Activated naive CD4-positive, alpha-beta T cell treated with anti-CD3 and anti-CD28 coated beads, Interleukin-2, amount 10 ng/mL, durations not matched to agents 7 days and 5 days (primary cell): ENCODE measurements at regions not wholly inside any gene's neighbourhood (a gene's known extent, or its start where the extent isn't known, plus 50 kb on each side); places are given as distances from the start of the nearest gene placed in this dataset.
"Not testable (repeated sequence)": the region's sequence is repeated elsewhere in the genome, so short reads cannot be mapped to it uniquely, and the experiment has no call there.

ENCODE experiments used
- CTCF ChIA-PET: fragments of 350-600 bp; sonication (Branson Sonifier 250); formaldehyde crosslinking; loops from one replicate; lab custom pipeline; 2021; ENCODE audit warnings: antibody characterized with exemption; lab: Charles Lee
- DNase-seq: peaks from one replicate; pipeline ENCODE4 v3.0.0-alpha.2; 2020
- H3K27ac Mint-ChIP-seq: one replicate; pipeline ENCODE4 v1.8.0; 2021; ENCODE audit warnings: mild to moderate bottlenecking, moderate library complexity, mixed read lengths
- H3K27me3 Mint-ChIP-seq: one replicate; pipeline ENCODE4 v1.8.0; 2021; ENCODE audit warnings: mild to moderate bottlenecking, mixed read lengths
- H3K36me3 Mint-ChIP-seq: one replicate; pipeline ENCODE4 v1.8.0; 2021; ENCODE audit warnings: mixed read lengths
- H3K4me1 Mint-ChIP-seq: one replicate; pipeline ENCODE4 v1.8.0; 2021; ENCODE audit warnings: mixed read lengths
- H3K4me3 Mint-ChIP-seq: one replicate; pipeline ENCODE4 v1.8.0; 2021; ENCODE audit warnings: mild to moderate bottlenecking, moderate library complexity, mixed read lengths
- H3K9me3 Mint-ChIP-seq: one replicate; pipeline ENCODE4 v1.8.0; 2021; ENCODE audit warnings: mixed read lengths

DNA sequence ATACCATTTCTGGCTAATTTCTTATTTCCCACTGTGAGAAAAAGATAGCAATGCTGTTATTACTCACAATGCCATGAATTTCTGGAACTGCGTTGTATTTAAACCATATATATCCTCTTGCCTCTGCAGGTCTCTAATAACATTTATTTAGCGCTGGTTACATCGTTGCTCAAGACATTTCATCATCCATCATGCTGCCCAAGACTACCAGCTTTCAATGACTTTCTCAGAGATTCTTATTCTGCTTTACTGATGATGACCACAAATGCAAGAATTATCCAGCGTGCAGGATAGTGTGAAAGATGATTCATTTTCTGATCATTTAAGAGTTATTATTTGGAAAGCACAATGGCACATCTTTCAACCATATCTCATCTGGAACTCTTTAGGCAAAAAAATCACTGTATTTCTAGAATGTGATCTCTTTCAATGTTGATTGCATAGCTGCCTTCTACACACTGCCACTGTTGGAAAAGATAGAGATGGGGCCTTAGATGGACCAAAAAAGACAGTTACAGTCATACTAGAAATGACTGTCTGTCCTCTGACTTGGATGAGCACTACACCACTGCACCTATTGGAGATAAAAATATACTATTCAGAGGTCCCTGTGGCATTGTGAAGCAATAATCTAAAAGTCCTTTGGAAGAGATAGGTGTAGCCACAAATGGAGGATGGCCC is 716.1 kb downstream of the NSUN3 start:
- no peaks in the 10 kb centered on the region for H3K27me3 Mint-ChIP-seq
- no peaks in the 10 kb centered on the region for H3K4me1 Mint-ChIP-seq
- H3K27ac Mint-ChIP-seq: no peak overlapping the region
- H3K36me3 Mint-ChIP-seq: no peaks in the 10 kb centered on the region
- no peak for DNase-seq
- H3K9me3 Mint-ChIP-seq: no peaks in the 10 kb centered on the region
- no peak overlapping the region for H3K4me3 Mint-ChIP-seq
- CTCF ChIA-PET: no interaction called here

DNA sequence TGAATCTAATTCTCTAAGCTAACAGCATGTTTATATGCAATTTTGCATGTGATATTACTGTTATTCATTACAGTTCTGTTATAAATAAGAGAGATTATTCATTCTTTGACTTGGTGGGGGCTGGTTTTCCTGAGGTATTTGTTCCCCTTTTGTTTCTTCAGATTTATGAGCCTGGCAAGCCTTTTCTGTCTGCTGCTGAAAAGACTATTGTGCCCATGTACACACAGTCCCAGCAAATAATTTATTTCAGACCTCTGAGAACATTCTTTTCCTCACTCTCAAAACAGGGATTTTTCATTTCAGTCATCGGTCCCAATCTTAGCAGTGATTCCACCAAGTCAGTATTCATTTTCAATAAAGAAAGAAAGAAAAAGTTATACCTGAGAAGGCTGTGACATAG is 716.8 kb downstream of the NSUN3 start:
- Mint-ChIP-seq H3K9me3 (no peaks in the 10 kb centered on the region), H3K27me3 (no peaks in the 10 kb centered on the region), H3K36me3 (no peaks in the 10 kb centered on the region), H3K27ac (no peak overlapping the region), H3K4me1 (no peaks in the 10 kb centered on the region), H3K4me3 (no peak overlapping the region)
- CTCF ChIA-PET: interaction anchor here (1.0 kb wide), 1 partner anchor 530 kb away, joined by 3 read pairs; no protein-coding TSS in a partner anchor
- no peak for DNase-seq

GRCh38 chr3:94784274-94784673 is 721.4 kb downstream of the NSUN3 start:
- H3K36me3 Mint-ChIP-seq: no peaks in the 10 kb centered on the region
- no peak overlapping the region for H3K27ac Mint-ChIP-seq
- H3K4me1 Mint-ChIP-seq: no peaks in the 10 kb centered on the region
- no peak overlapping the region for H3K4me3 Mint-ChIP-seq
- no peaks in the 10 kb centered on the region for H3K9me3 Mint-ChIP-seq
- DNase-seq: no peak
- no peaks in the 10 kb centered on the region for H3K27me3 Mint-ChIP-seq
- CTCF ChIA-PET: no interaction called here

DNA sequence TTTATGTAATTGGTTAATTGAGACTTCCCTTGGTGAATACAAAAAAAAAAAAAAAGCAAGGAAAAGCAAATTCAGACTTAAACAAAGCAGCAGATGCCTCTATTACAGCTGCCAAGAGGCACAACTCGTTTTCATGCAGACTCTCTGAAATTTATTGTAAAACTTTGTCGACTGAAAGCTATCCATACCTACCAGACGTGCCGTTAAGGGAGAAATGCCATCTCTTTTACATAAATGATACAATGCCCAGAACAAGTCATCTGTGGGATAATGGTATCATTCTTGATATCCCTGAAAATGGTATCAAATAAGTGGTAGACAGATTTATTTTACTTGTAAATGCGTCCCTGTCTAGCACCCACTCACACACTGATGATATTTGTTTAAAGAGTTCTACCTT is 724.2 kb downstream of the NSUN3 start:
- Mint-ChIP-seq H3K27ac (no peak overlapping the region), H3K4me1 (no peaks in the 10 kb centered on the region), H3K27me3 (no peaks in the 10 kb centered on the region), H3K9me3 (no peaks in the 10 kb centered on the region), H3K4me3 (no peak overlapping the region), H3K36me3 (no peaks in the 10 kb centered on the region)
- CTCF ChIA-PET: no interaction called here
- no peak for DNase-seq

GRCh38 chr3:94787734-94788270 is 724.9 kb downstream of the NSUN3 start:
- Mint-ChIP-seq H3K36me3 (no peaks in the 10 kb centered on the region), H3K27me3 (no peaks in the 10 kb centered on the region), H3K4me1 (no peaks in the 10 kb centered on the region), H3K27ac (no peak overlapping the region), H3K9me3 (no peaks in the 10 kb centered on the region), H3K4me3 (no peak overlapping the region)
- DNase-seq: no peak
- CTCF ChIA-PET: no interaction called here

GRCh38 chr3:94794563-94794962 is 731.7 kb downstream of the NSUN3 start:
- no peak overlapping the region for H3K4me3 Mint-ChIP-seq
- H3K36me3 Mint-ChIP-seq: no peaks in the 10 kb centered on the region
- no peaks in the 10 kb centered on the region for H3K27me3 Mint-ChIP-seq
- CTCF ChIA-PET: no interaction called here
- no peak for DNase-seq
- H3K4me1 Mint-ChIP-seq: no peaks in the 10 kb centered on the region
- H3K27ac Mint-ChIP-seq: no peak overlapping the region
- H3K9me3 Mint-ChIP-seq: peaks cover 2% of the 10 kb centered on the region

- no peak for DNase-seq
- no peaks in the 10 kb centered on the region for H3K4me1 Mint-ChIP-seq
- CTCF ChIA-PET: no interaction called here
- no peaks in the 10 kb centered on the region for H3K36me3 Mint-ChIP-seq
- H3K4me3 Mint-ChIP-seq: no peak overlapping the region
- no peaks in the 10 kb centered on the region for H3K27me3 Mint-ChIP-seq
- H3K27ac Mint-ChIP-seq: no peak overlapping the region
- H3K9me3 Mint-ChIP-seq: peaks cover 4% of the 10 kb centered on the region
Observed at GRCh38 chr3:94799420-94800060, 736.7 kb downstream of the NSUN3 start.

DNA sequence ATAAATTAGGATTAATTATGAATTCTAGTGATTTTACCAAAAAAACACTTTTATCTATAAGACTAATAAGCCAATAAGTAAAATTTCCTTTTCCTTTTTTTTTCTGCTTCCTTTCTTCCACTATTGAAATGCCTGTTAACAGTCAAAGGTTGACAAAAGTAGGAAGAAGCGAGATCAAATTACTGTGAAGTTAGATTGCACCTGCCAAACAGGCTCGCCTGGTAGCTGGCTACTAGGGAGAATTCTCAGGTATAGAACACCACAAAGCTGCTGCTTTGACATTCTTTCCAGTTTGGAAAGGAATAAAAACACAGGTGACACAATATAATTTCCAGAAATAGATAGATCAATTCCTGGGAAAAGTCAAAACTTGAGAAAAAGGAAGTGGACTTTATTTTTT is 749.0 kb downstream of the NSUN3 start:
- Mint-ChIP-seq H3K4me1 (no peaks in the 10 kb centered on the region), H3K27ac (no peak overlapping the region), H3K27me3 (no peaks in the 10 kb centered on the region), H3K4me3 (no peak overlapping the region), H3K36me3 (no peaks in the 10 kb centered on the region), H3K9me3 (peaks cover 2% of the 10 kb centered on the region)
- no peak for DNase-seq
- CTCF ChIA-PET: no interaction called here

GRCh38 chr3:94821241-94821640 is 758.4 kb downstream of the NSUN3 start:
- Mint-ChIP-seq H3K36me3 (no peaks in the 10 kb centered on the region), H3K27ac (no peak overlapping the region), H3K27me3 (no peaks in the 10 kb centered on the region), H3K4me3 (no peak overlapping the region), H3K4me1 (no peaks in the 10 kb centered on the region), H3K9me3 (peaks cover 5% of the 10 kb centered on the region)
- DNase-seq: no peak
- CTCF ChIA-PET: no interaction called here

DNA sequence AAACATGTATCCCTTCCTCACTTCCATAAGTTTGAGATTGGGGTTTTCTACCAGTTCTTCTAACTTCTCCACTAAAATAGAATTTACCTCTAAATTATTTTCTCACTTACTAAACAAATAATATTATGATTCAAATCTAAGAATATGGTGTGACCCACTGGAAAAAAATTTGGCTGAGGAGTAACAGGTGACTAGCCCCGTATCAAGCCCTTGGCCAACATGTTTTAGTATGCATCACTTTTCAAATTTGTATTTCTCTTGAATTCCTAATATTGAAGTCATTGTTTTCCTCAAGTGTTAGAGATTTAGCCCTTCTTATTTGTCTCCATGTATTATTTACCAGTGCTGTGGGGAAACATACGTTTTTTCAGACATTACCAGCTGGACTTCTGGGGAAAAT is 759.4 kb downstream of the NSUN3 start:
- Mint-ChIP-seq H3K36me3 (no peaks in the 10 kb centered on the region), H3K27me3 (no peaks in the 10 kb centered on the region), H3K4me3 (no peak overlapping the region), H3K9me3 (peaks cover 5% of the 10 kb centered on the region), H3K27ac (no peak overlapping the region), H3K4me1 (no peaks in the 10 kb centered on the region)
- DNase-seq: no peak
- CTCF ChIA-PET: no interaction called here

GRCh38 chr3:94846251-94846650 is 783.4 kb downstream of the NSUN3 start:
- H3K9me3 Mint-ChIP-seq, DNase-seq, H3K36me3 Mint-ChIP-seq, CTCF ChIA-PET, H3K4me3 Mint-ChIP-seq, H3K4me1 Mint-ChIP-seq, H3K27me3 Mint-ChIP-seq, H3K27ac Mint-ChIP-seq: not testable (repeated sequence)

DNA sequence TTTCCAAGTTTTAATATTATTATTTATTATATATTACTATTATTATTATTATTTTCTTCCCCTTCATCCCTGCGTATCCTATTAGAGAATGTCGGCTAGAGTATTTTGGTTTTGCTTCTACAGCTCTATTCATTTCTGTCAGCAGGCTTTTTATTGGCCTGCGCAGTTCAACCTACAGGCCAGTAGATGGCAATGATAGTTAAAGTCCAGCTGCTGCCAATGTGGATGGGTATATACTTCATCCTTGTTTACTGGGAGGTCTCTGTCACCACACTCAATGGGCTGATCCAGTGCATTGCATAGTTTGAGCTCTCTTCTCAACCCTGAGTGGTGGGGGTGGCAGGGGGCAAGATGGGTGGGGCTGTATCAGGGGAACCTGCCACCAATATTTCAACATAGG is 799.8 kb downstream of the NSUN3 start:
- Mint-ChIP-seq H3K36me3 (no peaks in the 10 kb centered on the region), H3K27me3 (no peaks in the 10 kb centered on the region), H3K4me1 (no peaks in the 10 kb centered on the region), H3K27ac (no peak overlapping the region), H3K4me3 (no peak overlapping the region), H3K9me3 (peaks cover 24% of the 10 kb centered on the region)
- no peak for DNase-seq
- CTCF ChIA-PET: no interaction called here

DNA sequence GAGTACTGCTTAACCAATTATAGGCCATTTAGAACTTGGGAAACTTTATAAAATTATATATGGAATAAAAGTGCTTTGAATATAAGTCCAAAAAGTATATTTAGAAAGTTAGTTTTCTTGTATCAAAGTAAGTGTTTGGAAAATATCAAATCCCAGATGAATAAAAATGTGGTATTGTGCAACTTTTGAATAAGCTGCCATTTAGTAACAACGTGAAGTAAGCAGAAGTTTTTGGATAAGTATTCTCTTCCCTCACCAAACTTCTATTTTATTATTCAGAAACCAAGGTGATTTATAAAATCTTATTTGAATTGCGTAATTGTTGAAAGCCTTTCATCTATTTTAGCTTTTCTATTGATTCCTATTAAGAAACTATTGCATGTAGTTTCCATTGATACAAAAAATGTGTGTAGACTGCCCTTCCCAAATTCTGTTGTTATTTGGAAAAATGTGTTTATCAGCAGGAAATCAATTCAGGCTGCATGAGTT is 806.2 kb downstream of the NSUN3 start:
- H3K36me3 Mint-ChIP-seq: no peaks in the 10 kb centered on the region
- H3K4me1 Mint-ChIP-seq: no peaks in the 10 kb centered on the region
- H3K27me3 Mint-ChIP-seq: no peaks in the 10 kb centered on the region
- peaks cover 8% of the 10 kb centered on the region for H3K9me3 Mint-ChIP-seq
- H3K27ac Mint-ChIP-seq: no peak overlapping the region
- no peak overlapping the region for H3K4me3 Mint-ChIP-seq
- CTCF ChIA-PET: no interaction called here
- DNase-seq: no peak

DNA sequence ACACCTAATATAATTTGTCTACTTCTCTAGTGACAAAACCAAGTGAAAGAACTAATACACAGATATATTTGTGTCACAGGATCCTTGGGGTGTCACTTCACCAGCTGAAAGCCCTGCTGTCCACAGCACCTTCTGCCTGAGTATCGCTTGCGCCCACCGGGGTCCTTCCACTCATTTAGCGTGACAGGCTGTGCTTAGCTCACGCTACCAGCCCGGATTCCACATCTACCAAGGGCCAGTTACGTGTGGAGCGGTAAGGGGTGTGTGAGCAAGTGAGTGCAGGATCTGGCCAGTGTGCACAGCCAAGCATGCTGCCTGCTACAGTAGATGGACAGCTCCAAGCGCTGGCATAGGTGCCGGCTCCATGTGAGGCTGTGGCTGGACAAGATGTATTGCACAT is 810.9 kb downstream of the NSUN3 start:
- Mint-ChIP-seq H3K4me1 (no peaks in the 10 kb centered on the region), H3K9me3 (peaks cover 5% of the 10 kb centered on the region), H3K36me3 (no peaks in the 10 kb centered on the region), H3K27me3 (no peaks in the 10 kb centered on the region), H3K27ac (no peak overlapping the region), H3K4me3 (no peak overlapping the region)
- CTCF ChIA-PET: no interaction called here
- DNase-seq: no peak

- Mint-ChIP-seq H3K36me3 (no peaks in the 10 kb centered on the region), H3K4me1 (no peaks in the 10 kb centered on the region), H3K9me3 (peaks cover 5% of the 10 kb centered on the region), H3K4me3 (no peak overlapping the region), H3K27ac (no peak overlapping the region), H3K27me3 (no peaks in the 10 kb centered on the region)
- CTCF ChIA-PET: no interaction called here
- DNase-seq: no peak
Observed at GRCh38 chr3:94875149-94875548, 812.3 kb downstream of the NSUN3 start.
